DMS153 treated with DMSO at 0.1 percent for 48 hours (cell line): ENCODE measurements at regions not wholly inside any gene's neighbourhood (a gene's known extent, or its start where the extent isn't known, plus 50 kb on each side); places are given as distances from the start of the nearest gene placed in this dataset.
A peak's percentile ranks its signal among the peaks of the same experiment; 100 is the strongest.

Experiments
- DNase-seq: peaks from one replicate; lab custom pipeline; 2025; ENCODE audit not compliant: unreplicated experiment; lab: John Stamatoyannopoulos, UW

DNA sequence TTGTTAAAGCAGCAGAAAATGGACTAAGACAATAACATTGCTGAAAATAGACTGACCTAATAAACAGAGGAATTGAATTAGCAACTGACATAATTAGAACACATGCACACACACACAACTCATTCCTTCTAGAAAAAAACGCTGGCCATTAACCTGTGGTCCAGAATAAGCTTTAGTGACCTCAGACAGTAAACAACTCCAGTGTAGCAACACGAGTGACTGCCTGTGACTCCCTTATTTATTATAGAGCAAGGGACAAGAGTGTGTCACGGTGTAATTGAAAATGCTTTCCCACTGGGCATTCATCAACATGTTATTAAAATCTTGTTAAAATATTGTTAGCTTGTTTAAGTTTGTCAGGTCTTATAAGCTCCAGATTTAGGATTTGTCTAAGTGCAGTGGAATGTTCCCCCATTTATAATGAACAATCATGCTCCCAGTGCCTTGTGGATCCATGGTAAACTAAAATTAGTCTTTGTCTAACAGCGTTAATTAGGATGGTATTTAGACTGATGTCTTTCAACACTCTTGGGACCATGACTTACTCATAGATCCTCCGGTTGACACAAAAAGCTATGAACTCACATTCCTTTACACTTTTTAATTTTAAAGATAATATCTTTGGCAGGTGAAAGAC is 111.7 kb upstream of the IRS2 start:
- no peak for DNase-seq

DNA sequence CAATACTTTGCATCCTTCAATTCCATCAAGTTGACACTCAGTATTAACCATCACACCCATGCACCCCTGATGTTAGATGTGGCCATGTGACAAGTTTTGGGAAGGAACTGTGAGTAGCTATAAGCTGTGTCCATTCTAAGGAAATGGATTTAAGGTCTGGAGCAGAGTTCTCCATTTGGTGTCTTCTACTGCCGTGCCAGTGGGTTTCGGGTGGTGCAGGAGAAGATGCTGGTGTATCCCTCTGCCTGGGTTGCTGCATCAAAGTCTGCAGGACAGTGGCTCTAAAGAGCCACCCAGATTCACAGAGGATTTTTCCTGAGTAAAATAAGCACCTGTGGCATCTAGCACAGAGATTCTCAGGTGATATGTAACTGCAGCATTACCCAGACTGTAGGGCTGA is 105.7 kb upstream of the IRS2 start:
- no peak for DNase-seq

DNA sequence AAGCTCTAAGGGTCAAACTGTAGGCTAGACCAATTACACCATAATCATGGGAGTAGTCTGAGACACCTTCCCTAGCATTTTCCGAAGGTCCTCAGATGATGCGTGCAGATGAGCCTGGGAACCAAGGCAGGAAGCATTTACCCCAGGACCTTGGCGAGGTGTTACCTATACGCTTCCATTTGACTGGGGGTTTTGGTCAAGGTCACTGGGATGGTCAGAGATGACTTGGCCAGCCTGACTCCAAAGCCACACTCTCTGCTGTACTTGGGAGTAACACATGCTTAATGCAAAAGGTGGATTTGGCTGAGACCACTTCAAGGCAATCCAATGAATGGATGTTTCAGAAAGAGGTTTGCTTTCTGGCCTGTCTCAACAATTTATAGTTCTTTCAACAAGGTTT is 98.9 kb upstream of the IRS2 start:
- no peak for DNase-seq

DNA sequence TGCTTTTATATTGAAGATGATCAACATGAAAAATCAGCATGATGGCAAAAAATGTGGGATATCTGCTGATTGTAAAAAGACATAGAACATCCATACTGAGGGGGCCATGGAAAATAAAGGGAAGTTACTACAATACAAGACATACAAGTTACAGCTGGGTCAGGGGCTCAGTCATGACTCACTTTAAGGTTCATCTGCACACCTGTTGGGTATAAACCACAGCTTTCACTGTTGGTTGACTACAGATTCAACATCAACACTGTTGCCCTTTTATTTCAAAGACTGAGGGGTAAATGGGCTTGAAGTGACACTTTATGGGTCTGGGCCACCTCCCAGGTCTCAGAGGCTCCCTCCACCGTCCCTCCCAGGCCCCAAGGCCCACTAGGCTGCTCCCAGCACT is 98.1 kb upstream of the IRS2 start:
- DNase-seq, result no peak

DNA sequence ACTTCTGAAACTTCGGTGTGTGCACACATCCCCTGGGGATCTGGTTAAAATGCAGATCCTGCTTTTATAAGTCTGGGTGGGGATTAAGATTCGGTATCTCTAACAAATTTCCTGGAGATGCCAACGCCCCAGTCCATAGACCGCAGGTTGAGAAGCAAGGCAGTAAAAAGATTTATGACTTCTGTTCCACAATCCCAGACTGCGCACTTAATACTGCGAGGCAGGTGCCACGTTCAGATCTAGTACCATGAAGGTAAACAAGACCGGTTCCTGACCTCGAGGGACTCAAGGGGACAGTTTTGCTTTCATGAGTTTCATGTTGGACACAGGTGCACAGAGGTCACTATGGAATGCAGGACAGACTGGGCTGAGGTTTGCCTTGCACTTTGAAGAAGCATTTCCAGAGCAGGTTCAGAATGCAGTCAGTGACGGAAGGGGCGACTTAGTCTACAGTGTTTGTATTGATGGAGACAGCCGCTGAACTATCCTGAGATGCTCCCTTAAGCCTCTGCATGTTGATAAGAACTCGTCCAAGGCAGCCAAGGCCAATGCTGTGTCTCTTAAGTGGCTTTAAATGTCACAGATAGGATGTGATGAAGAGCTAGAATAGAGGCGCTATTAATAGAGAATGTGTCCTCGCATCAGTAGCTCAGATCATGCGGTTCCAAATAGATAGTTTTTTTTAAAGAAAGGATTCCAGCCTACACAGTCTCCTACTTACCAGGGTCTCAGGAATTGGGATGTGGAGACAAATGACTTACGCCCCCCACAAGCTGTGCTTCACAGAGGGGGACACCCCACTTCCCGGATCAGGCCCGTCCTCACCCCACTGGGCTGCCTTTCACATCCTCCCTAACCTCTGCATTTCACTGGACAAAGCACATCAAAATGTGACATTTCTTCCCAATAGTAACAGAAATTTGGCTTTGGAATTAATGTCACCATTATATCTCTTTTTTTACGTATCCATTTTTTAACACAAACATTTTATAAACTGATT is 97.1 kb upstream of the IRS2 start:
- DNase-seq, result no peak

DNA sequence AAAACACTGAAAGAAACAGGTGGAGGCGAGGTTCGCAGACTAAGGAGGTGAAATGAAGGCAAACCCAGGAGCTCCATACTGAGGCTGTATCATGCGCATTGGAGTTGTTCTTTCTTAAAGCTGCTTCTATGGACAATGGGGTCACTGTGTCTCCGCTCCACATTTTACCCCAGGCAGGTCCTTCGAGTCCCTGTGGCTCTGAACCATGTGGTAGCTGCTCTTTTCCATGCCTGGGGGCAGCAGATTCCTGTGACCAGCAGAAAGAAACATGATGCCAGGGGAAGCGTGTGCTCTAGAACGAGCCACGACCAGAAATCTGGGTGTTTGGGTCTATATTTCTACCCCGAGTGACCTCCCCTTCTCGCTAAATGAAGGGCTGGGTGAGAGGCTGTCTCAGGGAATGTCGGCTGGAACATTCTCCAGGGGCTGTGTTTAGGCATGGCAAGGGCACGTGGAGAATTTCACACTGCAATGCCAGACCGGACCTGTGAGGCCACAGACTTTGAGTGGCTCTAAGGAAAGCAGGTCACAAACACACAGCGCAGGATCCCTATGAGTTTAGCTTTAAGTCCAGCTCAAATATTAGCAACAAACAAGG is 95.7 kb upstream of the IRS2 start:
- DNase-seq, result no peak

DNA sequence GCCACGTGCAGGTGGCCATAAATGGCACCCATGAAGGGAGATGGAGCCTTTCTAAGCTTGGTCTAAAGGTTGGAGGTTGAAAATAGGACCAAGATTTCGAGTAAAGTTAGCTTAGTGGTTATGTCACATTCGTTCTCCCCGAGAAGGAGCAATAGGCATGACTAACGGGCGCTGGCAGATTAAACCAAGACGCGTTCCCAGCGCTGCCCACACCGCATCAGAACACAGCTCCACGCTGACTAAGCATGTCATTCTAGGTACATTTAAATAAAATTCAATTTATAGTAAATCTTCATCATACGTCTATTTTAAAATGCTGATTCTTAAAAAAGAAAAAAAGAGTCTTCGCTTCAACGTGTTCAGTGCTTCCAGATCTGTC is 95.0 kb upstream of the IRS2 start:
- DNase-seq, result no peak

DNA sequence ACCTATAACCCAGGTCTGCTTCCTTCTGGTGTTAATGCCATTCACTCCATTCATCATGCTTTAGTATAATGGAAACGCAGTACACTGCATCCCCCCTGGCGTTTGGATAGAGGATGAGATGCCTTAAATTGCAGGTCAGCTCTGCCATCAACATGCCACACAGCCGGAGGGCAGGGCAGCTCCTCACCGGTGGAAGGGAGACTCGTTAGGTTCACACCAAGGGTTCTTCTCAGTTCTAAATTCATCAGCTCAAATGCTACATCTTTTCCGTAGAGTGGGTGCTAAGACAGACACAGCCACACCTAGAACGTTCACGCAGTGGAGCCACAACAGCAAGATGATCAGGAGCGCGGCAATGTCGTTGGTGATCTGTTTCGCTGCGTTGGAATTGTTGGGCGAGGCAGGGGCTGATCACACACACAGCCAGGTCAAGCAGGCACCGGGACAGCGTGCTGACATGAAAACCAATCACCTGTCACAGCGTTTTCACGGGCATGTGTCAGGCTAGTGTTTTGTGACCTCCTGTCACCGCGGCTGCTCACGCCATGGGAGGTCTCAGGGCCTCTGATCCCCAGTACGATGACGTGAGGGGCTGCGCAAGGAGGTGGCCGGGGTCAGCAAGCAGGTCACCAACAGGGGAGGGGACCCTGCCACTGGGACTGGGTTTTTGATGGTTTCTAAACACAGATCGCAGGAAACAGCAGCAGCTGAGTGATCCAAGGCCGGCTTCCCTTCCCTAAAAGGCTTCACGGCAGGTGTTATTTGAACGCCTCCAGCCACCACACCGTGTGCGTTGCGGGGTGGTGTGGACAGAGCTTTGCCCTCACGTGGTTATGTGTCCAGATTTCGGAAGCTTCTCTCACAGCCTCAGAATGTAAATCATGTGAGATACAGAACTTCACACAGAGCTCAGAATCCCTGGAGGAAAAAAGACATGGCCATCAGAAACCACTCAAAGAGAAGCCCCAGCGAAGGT is 94.3 kb upstream of the IRS2 start:
- DNase-seq, result no peak

DNA sequence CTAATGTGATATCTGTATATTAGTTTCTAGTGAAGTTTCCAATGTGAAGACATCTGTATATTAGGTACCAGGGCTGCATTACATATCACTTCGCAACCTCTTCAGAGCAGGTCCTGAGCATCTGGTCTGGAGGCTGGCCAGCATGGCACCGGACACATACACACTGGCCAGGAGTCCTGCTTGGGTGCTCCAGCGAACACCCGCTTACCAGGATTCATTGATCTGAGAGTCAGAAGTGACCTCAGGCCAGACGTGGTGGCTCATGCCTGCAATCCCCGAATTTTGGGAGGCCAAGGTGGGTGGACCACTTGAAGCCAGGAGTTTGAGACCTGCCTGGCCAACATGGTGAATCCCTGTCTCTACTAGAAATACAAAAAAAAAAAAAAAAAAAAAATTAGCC is 93.0 kb upstream of the IRS2 start:
- DNase-seq, result no peak

DNA sequence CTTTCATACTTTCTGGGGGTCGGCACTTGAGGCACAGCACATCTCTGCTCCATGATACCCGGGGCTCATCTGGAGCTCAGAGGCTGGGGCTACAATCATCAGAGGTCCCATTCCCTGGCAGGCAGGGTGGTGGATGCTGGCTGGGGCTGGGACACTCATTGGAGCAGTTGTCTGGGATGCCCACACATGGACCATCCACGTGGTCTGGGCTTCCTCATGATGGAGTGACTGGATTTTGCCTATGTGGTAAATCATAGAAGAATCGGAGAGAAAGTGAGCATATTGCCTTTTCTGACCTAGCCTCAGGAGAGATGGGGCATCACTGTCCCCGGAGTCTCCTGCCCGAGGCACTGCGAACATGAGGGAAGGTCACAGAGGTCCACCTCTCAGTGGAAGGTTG is 91.4 kb upstream of the IRS2 start:
- DNase-seq, result no peak

DNA sequence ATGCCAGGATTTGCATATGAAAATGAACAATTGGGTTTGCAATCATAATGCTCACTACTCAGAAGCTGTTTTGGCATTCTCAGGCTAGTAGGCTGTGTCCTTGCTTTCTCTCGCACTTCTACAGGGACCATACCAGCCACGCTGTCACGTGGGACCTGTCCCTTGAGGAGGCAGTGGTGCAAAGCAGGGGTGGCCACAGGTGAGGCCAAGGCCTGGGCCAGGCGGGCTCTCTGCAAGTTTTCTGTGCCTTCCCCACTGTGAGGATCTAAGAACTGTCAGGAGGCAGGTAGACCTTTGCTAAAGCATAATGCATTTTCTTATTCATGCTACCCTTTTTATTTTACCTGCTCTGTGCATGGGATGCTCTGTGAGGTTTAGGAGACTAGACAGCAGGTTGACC is 89.4 kb upstream of the IRS2 start:
- DNase-seq, result no peak

DNA sequence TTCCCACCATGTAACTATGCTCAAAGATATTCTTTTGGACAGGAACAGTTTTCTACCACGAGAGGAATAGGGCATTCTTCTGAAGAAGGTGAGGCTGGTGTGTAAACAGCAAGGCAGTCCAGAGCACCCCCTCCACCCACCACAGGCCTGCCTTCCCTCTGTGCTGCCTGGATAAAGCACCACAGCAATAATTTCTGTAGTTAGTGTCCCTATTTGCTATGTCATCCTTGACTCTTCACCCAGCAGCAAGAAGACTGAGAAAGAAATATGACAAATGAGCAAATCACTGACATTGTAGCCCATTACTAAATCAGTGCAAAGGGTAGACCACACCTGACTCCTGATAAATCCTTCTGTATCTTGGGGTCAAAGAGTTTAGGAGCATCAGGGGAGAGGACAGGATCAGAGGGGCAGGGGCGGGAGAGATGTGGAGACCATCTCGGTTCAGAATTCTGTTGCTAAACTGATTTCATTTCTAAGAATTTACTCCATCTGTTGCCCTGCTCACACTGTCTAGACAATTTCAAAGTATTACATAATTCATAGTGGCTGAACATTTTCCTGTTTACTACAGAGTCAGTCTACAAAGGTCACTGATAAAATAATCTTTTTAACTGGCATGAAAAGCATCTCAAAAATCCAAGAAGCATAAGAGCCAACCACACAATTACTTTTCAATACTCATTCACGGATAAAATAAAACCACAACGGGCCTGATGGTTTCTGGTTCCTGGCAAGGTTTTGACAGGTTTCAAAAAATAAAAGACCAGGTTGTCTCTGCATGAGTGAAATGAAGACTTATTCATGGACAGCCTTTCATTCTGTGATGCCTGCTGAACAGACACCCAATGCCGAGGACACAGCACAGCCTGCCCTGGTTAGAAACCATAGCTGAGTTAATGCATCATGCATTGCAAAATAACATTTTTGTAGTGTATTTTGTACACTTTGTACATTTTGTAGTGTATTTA is 88.4 kb upstream of the IRS2 start:
- DNase-seq, result no peak

DNA sequence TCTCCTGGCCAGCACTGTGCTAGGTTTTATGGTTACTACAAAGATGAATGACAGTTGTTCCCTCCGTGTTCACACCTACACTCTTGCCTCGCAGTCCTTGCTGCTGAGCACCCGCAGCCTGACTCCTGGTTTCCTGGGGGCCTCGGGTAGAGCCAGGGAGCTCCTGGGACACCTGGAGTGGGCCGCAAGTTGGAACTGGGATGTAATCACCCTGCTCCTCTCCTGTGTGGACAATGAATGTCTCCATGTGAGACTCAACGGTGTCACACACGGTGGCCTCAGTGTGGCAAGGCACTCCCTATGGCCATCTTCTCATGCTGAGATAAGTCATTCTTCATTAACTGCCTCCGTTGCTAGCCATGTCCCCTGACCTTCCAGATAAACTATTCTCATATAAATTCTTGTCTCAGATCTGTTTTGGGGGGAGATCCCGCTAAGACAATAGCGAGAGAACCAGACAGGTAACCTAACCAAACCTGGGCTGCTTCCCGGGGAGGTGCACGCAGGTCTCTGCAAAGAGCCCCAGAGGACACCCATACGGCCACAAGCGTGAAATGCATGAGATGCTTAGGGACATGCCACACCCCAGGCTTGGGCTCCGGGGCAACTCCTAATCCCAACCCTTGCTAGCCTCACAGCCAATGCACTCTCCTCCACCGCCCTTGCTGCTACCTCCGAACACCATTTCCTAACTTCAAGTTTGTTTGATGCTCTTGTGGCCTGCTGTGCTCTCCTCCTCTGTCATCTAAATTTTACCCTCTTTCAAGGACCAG is 87.2 kb upstream of the IRS2 start:
- no peak for DNase-seq

DNA sequence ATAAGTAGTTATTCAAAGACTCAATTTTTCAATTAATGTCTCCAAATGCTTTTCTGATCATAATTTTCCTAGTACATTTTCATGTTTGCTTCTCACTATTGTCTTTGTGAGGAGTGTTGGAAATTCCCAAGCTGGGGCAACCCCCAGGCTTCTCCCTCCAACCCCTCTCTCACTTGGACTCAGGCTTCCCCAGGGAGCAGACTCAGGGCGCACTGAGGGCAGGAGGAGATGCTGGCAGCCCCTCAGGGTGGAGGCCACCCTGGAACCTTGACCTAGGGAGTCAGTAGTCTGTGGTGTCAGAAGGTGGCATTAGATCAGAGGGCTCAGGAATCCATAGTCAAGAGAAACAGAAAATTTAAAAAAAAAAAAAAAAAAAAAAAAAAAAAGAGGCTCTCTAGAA is 86.5 kb upstream of the IRS2 start:
- DNase-seq, result no peak

DNA sequence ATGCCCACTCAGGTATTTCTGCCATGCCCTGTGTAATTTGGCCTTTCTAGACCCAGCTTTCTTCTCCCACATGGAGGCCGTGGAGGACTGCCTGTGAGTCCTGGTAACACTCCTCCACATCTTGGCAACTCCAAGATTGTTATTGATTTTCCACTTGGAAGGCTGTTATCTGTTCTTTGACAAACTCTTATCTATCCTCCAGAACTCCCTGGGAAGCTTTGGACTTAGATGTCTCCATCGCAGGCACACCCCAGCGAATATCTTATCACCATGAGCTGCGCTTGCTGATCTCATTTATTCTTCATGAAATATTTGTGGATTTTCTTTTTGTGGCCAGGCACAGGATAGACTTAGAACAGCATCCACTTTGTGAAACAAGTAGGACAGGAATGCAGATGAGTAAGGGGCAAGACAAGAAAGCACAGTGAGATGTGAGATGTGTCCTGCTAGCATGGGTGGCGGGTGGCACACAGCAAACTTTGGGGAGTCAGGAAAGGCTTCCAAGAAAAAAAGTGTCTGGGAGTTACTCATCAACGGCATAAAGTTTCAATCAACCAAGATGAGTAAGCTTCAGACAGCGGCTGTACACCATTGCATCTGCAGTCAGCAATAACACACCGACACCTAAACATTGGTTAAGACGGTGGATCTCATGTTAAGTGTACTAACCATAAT is 84.5 kb upstream of the IRS2 start:
- DNase-seq, result no peak

DNA sequence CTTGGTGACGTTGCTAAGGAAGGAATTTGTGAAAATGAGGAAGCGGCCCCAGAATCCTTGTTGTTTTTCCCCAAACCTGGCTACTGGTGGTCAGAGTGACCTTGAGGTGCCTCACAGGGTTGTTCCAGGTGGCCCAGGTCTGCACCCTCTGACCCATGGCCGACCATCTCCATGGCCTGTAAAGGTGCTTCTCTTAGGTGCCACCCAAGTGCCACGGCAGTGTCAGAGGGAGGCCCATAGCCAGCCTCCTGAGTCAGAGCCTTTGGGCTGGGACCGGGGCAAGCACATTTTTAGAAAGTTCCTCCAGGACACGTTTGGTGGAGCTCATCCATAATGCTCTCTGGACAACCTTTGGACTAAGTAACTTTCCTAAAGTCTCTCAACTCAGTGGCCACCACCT is 83.9 kb upstream of the IRS2 start:
- DNase-seq, result no peak

DNA sequence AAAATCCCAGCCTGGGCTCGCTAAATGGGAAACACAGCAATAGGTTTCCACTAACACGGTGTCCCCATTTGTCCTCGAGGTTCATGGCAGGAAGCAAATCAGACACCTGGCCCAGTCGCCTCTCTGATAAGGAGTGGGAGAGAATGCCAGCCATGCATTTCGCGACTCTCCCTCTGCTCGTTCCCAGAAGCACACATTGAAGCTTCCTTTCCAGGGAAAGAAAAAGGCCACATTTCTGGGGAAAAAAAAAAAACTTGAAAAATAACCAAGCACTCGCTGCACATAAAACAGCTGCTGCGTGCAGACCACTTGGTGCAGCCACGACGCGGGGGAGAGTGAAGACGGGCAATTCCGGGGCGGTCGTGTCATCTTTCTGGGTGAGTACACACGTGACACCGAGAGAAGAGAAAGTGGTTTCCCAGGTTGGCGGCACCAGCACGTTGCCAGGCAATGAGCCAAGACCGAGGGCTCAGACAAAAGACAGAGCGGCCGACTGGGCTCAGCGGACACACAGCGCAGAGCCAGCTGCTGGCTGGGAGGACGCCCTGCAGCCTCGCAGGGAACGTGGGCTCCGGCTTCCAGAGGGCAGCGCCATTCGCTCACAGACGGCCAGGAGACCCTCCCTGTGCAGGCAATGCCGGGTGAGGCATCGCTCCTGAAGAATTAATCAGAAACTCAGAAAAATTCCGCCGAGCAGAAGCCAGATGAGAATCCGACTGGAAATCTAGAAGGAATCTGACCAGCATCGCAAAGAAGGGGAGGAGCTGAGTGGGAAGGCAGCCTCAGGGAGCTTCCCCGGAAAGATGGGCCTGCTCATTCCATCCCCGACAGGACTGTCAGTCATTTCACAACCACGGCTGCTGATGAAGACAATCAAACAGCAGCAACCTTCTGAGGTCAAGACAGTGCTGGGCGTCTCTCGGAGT is 83.2 kb upstream of the IRS2 start:
- DNase-seq, result peak; percentile 92
